ENCODE measurements at regions not wholly inside any gene's neighbourhood (a gene's known extent, or its start where the extent isn't known, plus 50 kb on each side); places are given as distances from the start of the nearest gene placed in this dataset.

DNA sequence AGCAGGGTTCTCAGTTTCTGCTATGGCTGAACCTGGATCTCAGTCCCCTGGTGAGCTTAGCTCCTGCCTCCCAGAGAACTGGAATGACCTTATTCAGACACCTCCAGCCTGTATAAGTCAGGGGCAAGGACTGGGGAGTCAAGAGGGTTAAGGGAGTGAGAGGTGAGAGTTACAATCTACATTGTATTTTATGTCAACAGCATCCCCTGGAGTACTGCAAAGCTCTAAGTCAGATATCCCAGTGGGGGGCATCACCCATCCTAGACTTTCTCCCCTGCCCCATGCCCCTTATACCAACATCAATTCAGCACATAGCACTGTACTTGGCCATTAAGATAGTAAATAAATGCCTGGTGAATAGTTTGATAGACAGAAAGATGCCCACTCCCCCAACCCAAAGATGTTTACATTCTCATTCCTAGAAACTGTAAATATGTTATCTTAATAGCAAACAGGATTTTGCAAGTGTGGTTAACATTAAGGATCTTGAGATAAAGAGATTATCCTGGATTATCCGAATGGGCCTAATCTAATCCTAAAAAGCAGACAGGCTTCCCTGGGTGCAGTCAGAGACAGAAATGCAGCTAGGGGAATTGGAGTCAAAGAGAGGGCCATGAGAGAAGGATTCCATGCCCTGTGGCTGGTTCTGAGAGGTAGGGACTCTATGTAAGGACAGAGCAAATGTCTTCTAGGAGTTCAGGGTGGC lies 132.3 kb upstream of the RASGRP1 start:
- no peak for DNase-seq

DNA sequence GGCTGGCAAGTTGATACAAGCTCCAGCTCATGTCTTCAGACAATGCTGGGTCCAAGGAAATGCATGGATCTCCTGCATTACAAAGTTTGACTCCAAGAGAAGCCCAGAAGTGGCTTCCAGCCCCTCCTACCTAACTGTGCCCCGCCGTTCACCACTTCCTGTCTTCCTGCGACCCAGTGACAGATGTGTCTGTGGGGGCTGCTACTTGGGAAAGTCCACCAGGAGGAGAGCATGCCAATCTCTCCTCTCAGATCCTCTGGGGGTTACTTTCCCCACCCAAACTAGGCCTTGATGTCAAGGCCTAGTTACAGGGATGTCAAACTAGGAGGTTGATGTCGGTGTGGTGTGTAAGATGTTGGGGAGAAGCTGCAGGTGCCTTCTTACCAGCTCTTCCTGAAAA lies 133.6 kb upstream of the RASGRP1 start:
- no peak for DNase-seq

DNA sequence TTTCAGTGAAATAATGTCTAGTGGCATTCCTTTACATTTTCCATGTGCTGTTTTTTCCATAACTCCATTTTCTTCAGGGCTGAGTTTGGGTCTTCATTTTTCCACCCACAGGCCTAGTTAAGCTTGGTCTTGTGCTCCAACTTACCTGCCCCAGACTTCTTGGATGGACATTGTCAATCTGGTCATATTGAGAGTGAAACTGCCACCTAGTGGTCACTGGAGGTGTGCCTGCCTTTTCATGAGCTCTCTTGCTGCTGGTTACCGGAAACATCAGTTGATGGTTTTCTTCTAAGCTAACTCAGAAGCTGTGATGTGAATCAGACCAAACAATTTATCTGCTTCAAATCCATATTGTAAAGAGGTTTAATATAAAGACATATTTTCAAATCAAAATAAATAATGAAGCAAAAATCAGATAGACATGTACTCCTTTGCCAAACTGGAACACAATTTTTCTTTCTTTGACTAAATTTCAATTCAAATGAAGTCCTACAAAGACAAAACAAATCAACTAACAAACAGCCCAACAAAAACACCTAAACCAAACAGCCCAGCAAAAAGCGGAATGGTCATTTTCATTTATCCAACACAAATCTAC lies 135.1 kb upstream of the RASGRP1 start:
- peak; percentile 72 for DNase-seq

DNA sequence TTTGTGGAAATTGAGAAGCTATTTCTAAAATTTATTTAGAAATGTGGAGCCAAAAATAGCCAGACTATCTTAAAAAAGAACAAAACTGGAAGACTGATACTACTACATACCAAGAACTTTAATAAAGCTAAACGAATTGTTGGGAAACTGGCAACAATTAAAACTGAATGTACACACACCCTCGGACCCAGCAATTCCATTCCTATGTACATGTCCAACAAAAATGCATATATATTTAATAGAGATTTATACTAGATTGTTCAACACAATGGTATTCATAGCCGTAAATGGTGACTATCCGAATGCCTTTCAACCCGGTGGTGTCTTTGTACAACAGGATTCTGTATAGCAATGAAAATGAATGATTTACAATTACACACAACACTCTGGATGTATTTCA lies 136.5 kb upstream of the RASGRP1 start:
- DNase-seq: no peak

DNA sequence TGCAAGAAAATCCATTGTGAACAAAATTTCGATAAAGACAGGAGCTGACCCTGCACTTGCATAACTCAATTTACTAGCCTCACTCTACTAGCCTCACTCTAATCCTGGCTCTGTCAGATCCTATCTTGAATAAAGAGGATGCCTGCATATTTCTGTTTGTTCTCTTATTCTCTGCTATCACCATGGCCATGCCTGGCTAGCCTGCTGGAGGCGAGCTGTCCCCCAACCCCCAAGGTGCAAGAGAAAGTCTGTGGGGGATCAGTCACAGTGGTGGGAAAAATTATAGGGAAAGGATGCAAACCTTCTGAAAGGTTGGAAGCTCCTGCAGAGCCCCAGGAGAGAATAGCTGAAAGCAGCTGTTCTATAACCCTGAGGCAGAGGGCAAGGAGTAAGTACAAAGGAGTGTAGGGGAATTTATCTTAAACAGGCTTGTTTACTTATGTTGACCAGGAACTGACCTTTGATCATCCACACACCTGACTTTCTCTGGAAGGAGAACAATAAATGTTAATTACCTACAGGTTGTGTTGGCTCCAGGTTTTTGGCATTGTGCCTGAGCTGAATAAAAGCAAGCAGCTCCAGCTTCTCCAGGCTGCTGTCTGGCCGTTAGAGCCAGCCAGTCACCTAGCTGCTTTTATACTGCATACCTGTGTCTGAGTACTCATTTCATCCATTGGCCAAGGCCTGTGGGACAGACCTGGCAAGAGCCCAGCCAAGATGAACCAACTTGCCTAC lies 137.7 kb upstream of the RASGRP1 start:
- DNase-seq: no peak

DNA sequence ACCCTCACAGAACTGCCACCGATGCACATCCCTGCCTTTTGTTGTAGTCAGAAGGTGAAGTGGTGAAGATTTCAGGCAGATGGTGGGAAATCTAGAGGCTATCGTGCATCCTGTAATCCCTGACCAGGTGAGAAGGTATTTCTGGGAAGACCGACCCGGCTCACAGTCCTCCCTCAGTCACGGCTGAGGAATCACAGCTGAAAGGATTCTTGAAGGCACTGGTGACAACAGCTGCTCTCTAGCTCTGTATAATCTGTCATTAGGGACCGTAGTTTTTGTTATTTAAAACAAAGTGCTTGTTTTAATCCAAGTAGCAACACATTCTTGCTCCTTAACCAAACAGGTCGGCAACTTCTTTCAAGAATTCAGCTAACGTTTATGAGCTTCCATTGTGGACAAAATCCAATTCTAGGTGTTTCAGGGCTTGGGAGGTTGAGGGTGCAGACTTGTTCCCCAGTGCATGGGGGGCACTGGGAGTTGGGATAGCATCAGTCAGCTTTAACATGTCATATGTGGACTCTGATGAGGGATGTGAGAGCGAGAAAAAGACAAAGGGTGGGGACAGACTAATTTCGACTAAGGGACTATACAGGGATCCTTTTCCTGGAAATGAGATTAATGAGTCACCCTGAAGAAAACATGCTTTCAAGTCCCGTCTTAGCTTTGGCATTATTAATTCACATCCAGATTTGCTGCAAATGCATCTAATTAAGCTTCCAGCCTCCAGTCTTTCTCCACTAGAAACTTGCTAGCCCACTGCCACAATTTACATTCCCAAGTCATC lies 141.0 kb upstream of the RASGRP1 start:
- DNase-seq: no peak

DNA sequence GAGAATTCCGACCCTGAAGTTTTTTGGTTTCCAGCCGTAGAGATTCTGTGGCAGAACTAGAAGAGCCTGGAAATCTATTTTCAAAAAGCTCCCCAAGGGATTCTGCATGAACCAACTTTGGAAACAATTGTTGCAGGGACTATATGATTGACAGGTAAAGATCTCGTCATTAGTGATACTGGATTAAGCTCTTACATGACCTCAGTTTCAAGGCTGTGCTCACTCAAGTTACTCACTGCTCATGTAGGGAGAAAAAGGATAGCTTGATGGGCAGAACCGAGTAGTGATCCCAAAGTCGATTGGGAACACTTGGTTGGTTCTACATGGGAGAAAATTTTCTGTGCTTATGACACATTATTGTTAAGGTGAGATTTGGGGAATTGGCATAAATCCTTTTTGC lies 142.3 kb upstream of the RASGRP1 start:
- DNase-seq: no peak

DNA sequence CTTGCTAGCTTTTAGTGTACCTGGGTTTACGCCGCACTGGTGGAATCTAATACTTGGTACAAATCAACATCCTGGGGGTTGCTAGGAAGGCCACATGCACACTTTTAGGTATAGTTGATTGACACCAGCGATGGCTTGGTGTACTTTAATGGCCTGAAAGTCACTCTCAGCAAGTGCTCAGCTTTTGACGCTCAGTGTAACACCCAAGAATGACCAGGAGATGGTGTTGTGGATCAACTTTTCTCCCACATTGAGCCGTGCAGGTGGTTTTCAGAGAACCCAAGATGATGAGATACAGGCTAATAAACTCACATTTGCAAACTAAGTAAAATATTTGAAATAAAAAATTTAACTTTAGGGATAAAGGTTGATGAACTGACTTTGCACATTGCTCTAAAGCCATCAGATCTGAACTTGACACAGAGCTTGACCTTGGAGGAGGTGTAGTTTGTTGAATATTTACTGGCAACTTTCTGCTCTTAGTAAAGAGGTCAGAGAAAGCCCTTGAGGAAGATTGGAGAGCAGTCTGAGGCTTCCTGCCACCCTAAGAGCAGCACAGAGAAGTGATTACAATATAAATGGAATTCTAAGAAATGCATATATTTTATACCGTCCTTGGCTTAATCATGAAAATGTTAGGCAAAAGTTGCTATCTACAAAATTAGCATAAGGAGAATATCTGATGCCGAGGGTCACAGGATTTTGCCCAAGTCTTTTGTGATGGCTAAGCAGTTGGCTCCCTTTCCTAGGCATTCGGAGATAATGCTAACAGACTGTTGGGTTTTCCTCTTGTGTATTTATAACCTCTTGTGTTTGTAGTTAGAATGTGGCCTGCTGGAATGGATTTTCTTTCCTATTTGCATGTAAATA lies 143.4 kb upstream of the RASGRP1 start:
- DNase-seq: peak; percentile 16

DNA sequence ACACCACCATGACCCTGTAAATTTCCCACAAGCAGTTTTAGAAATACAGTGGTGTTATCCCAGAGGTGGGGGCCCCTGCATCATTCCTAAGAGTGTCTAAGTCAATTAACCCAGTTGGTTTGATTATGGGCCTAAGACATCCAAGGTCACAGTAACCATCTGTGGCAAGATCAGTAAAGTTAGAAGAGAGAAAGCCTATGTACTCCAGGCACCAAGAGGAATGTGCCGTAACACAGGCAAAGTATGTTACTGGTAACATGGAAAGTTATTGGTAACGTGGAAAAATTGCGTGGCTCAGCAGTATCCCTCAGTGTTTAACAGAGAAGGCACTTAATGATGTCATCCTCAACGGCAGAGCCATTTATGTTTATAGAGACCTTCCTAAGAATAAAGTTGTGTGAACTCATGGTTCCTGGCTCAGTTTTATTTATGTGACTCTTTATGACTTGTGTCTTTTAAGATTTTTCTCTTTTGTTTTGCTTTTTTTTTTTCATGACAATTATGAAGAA lies 144.1 kb upstream of the RASGRP1 start:
- DNase-seq: no peak

DNA sequence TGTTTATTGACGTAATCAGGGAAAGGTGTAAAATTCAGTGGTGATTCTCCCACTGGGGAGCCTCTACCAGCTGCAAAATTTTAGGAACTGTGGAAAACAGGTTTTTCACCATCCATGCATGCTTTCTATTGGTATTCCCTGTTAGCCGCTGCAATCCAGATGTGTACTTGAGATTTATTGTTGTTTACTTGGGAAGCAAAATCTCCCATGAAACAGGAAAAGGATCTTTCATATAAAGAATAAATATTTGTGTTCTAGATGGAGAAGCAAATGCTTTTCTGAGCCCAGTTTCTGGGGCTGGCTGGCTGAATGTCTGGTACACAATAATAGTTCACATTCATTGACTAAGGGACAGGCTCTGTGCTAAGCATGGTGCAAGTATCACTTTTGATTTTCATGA lies 144.6 kb upstream of the RASGRP1 start:
- no peak for DNase-seq

DNA sequence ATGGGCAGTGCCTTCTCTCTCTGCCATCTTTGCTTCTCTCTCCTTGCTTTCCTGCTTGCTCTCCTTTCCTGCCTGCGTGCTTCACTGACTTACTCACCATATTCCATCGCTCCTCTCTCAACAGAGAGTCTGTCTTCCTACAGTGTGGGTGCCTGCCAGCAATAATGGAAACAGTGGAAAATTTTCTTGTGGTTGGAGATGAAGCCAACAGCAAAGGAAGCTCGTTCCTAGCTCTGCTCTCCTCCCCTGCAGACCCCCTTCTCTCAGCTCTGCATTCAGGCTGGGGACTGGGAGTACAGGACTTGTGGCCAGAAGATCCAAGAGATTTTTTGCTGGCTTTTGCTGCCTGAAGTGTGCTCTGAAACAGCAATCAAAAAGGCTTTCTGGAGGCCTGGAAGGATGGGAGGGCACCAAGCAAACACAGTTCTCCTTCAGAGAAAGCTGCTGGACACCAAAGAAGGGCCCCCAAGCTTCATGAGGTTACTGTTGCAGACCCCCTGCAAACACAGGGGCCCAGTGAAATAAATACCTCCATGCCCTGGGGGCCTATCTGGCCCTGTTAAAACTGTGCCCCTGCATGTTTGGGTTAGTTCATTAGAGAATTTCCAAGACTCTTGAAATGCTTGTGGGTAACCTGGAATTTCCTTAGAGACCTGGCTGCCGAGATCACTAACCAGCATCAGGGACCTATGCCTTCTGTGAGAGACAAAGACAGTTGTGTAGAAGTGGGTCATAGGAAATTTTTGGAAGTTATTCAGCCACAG lies 149.9 kb upstream of the RASGRP1 start:
- DNase-seq: no peak

DNA sequence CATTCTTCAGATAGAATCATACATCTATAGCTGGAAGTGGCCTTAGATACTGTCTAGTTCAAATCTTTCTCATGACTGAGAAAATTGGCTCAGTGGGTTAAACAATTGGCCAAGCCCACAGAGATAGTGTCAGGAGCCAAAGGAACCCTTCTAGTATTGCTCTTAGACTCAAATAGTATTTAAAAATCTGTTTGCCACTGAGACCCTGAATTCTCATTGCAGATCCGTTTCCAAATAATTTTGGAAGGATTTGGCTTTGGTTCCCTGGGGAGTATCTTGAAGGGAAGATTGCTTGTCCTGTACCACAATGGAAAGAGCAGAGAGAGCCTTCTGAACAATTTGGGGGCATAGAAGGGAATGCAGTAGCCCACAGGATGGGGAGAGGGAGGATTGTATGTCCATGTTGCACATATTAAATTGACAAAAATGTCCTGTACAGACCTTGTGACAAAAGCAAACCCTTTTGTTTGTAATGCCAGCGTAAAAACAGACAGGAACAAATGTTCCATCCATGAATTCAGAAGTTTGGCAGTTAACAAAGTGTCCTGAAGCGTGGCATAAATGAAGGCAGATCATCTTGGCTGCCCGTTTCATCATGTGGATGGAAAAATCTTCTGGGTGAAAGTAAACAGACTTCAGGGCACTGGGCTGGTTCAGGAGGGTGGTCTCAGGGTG lies 156.4 kb upstream of the RASGRP1 start:
- no peak for DNase-seq

DNA sequence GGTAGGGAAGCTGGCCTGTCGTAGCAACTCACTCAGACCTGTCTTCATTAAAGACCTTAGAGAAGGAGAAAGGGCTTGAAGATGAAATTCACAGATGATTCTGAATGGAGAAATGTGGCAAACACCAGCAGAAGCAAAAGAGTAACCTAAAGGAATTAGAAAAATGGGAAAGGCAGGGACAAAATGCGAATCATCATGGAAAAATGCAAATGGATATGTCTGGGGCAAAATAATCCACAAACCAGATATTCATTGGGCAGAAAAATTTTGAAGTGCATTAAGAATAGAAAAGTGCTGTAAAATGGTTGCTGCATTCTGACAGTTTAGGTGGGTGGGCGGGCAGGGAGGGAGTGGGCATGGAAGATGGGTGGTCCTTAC lies 156.9 kb upstream of the RASGRP1 start:
- DNase-seq: no peak

DNA sequence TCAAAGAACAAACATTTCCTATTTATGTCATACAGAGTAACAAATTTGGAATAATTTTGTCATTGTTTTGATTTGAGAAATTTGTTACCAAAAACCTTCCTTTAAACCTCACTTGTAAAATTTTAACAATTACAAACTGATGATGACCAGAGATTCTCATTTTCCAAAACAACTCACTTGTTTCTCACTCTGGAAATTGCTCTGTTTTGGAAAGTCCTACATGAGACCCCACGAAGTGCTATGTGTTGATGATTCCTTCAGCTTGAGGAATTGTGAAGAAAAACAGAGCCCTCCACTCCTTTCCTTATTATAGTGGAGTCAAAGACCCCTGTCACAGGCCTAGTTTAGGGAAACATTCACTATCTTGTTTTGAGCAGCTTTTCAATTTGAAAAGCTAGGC lies 157.6 kb upstream of the RASGRP1 start:
- no peak for DNase-seq

DNA sequence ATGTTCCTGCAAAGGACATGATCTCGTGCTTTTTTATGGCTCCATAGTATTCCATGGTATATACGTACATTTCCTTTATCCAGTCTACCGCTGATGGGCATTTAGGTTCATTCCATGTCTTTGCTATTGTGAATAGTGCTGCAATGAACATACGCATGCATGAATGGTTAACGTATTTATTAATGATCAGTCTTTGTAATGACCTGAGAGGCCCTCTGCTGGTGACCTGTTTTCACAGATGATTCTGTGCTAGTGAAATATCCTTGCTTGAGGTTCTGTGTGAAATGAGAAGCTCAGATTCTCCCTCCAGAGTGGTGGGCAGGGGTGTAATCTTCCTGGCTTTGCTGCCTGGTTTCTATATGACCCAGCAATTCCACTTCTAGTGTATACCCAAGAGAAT lies 160.2 kb upstream of the RASGRP1 start:
- no peak for DNase-seq

DNA sequence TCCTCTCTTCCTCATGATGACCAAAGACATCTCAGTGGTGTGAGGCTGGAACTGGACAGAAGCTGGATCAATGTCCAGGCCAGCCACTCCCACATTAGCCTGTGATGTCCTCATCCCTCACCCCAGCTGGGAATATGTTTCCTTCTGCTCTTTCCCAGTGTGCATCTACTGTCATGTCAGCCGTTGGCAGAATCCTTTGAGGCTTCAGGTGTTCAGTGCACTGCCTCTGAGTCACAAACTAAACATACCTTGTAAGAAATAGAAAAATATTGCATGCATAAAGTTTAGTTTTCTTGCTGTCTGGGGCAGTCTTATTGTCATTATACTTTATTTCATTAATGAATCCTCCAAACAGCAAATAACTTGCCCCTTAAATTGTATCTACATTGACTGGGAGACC lies 161.6 kb upstream of the RASGRP1 start:
- no peak for DNase-seq

DNA sequence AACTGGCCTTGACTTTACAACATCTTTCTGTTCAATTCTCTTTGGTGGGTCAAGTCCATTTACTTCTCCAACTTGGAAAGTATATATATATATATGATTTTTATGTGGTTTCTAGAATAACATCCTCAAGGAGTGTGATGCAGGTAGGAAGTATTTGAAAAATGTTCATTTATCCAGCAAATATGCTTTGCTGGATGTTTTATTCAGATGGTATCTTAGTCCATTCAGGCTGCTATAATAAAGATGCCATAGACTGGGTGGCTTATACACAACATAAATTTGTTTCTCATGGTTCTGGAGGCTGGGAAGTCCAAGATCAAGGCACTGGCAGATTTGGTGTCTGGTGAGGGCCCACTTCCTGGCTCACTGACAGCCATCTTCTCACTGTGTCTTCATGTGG lies 168.7 kb upstream of the RASGRP1 start:
- DNase-seq: no peak

DNA sequence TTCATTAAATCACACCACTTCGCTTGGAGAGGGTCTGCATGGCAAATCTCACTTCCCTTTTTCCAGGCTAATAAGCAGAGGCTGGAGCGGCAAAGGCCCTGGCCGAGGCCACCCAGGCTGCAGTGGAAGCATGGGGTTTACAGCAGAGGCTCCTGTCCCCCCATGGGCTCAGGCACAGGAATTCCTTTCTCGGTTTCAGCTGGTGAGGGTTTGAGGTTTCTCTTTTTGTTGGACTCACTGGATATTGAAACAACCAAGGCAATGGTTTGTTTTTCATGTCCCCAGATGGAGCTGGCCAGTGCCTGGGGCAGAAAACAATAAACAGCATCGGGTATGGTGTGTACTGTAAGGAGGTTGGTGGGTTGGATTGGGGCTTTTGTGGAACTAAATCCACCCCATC lies 175.6 kb upstream of the RASGRP1 start:
- DNase-seq: no peak

DNA sequence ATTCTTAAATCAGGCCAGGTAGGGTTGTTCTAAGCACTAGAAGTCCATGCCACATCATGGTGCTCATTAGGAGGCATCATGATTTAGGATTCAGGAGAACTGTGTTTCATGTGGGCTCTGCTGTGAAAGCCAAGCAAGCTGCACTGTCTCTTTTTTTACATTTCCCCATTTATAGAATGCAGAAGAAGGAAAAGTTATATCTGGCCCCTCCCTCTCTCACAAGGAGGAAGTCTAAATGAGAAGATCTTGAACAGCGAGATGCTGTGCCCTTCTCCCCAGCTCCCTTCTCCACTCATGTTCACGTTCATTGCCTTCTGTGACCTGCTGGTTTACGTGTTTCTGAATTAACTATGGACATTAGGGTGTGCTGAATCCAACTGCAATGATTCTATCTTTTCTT lies 178.5 kb upstream of the RASGRP1 start:
- no peak for DNase-seq

DNA sequence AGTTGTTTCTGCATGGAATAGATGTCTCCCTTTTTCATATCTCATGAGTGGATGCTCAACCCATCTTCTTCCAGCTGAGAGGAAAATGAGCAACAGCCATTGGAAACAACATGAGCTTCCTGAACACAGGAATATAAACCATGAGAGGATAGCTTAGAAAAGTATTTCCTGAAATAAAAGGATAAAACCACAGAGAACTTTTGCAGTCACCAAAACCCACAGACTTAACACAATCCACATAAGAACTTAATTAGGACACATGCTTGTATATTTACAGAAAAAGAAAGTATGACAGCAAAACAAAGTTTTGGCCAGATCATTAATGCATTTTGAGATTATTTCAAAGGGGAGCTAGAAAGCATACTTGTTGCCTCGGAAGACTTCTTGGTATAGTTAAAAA lies 180.5 kb upstream of the RASGRP1 start:
- DNase-seq: no peak

DNA sequence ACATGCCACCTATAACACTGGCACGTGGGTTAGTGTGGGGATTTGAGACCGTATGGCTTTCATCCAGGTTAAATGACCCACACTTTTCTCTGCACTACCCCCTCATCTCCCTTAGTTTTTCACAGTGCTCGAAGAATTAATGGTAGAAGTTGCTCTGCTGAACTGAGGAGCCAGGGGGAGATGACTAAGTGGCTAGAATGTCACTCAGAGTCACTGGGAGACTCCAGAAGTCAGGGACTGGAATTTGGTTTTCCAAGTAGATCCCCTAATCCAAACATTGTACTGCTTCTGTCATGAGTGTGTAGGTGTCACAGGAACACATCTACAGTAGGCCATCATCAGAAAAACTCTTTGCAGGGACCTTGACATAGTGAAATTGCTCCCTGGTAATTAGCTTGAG lies 181.0 kb upstream of the RASGRP1 start:
- DNase-seq: no peak
